ENCODE measurements at regions not wholly inside any gene's neighbourhood (a gene's known extent, or its start where the extent isn't known, plus 50 kb on each side); places are given as distances from the start of the nearest gene placed in this dataset.

- Mint-ChIP-seq H3K4me1 (no peaks in the 10 kb centered on the region), H3K27ac (no peak overlapping the region), H3K36me3 (ENCODE audit: low read depth) (no peaks in the 10 kb centered on the region), H3K27me3 (no peaks in the 10 kb centered on the region), H3K9me3 (no peaks in the 10 kb centered on the region), H3K4me3 (no peak overlapping the region)
- DNase-seq: no peak
- ATAC-seq (ENCODE audit: low read depth): no peak
- intact Hi-C loops (cut with micrococcal nuclease): no loop called here
- TF ChIP-seq CTCF (IDR thresholded peaks at IDR 0.05): no peak
- POLR2A ChIA-PET: no interaction called here
- CTCF ChIA-PET: no interaction called here
Observed at GRCh38 chr6:67352717-67353116, 1282.4 kb upstream of the ADGRB3 start.

- Mint-ChIP-seq H3K36me3 (ENCODE audit: low read depth) (no peaks in the 10 kb centered on the region), H3K9me3 (peaks cover 3% of the 10 kb centered on the region), H3K27ac (no peak overlapping the region), H3K4me1 (no peaks in the 10 kb centered on the region), H3K27me3 (no peaks in the 10 kb centered on the region), H3K4me3 (no peak overlapping the region)
- DNase-seq (no peak), ATAC-seq (ENCODE audit: low read depth) (no peak)
- CTCF ChIA-PET: no interaction called here
- intact Hi-C loops (cut with micrococcal nuclease): no loop called here
- POLR2A ChIA-PET: no interaction called here
- no peak for TF ChIP-seq CTCF (IDR thresholded peaks at IDR 0.05)
Observed at GRCh38 chr6:67350729-67351128, 1284.4 kb upstream of the ADGRB3 start.

- peaks cover 3% of the 10 kb centered on the region for H3K9me3 Mint-ChIP-seq
- no peak for TF ChIP-seq CTCF (IDR thresholded peaks at IDR 0.05)
- ChIA-PET POLR2A (no interaction called here), CTCF (no interaction called here)
- H3K4me3 Mint-ChIP-seq: no peak overlapping the region
- no peak for ATAC-seq (ENCODE audit: low read depth)
- no peak for DNase-seq
- no peak overlapping the region for H3K27ac Mint-ChIP-seq
- intact Hi-C loops (cut with micrococcal nuclease): no loop called here
- no peaks in the 10 kb centered on the region for H3K36me3 Mint-ChIP-seq (ENCODE audit: low read depth)
- H3K27me3 Mint-ChIP-seq: no peaks in the 10 kb centered on the region
- no peaks in the 10 kb centered on the region for H3K4me1 Mint-ChIP-seq
Observed at GRCh38 chr6:67345946-67346345, 1289.1 kb upstream of the ADGRB3 start.

GRCh38 chr6:67336014-67336413 lies 1299.1 kb upstream of the ADGRB3 start:
- intact Hi-C loops (cut with micrococcal nuclease): no loop called here
- ChIA-PET POLR2A (no interaction called here), CTCF (no interaction called here)
- Mint-ChIP-seq H3K4me1 (no peaks in the 10 kb centered on the region), H3K36me3 (ENCODE audit: low read depth) (no peaks in the 10 kb centered on the region), H3K27ac (no peak overlapping the region), H3K27me3 (no peaks in the 10 kb centered on the region), H3K9me3 (peaks cover 2% of the 10 kb centered on the region), H3K4me3 (no peak overlapping the region)
- ATAC-seq (ENCODE audit: low read depth) (no peak), DNase-seq (no peak)
- no peak for TF ChIP-seq CTCF (IDR thresholded peaks at IDR 0.05)

GRCh38 chr6:67331304-67331703 lies 1303.8 kb upstream of the ADGRB3 start:
- ChIA-PET POLR2A (no interaction called here), CTCF (no interaction called here)
- peaks cover 3% of the 10 kb centered on the region for H3K9me3 Mint-ChIP-seq
- no peaks in the 10 kb centered on the region for H3K36me3 Mint-ChIP-seq (ENCODE audit: low read depth)
- no peak overlapping the region for H3K27ac Mint-ChIP-seq
- H3K4me3 Mint-ChIP-seq: no peak overlapping the region
- ATAC-seq (ENCODE audit: low read depth) (no peak), DNase-seq (no peak)
- TF ChIP-seq CTCF (IDR thresholded peaks at IDR 0.05): no peak
- intact Hi-C loops (cut with micrococcal nuclease): no loop called here
- no peaks in the 10 kb centered on the region for H3K27me3 Mint-ChIP-seq
- no peaks in the 10 kb centered on the region for H3K4me1 Mint-ChIP-seq

Measured in activated B cell treated with CpG ODN at 0.5 μM for 24 hours (primary cell).